GM23248 (cell line): ENCODE measurements at regions not wholly inside any gene's neighbourhood (a gene's known extent, or its start where the extent isn't known, plus 50 kb on each side); places are given as distances from the start of the nearest gene placed in this dataset.
A peak's percentile ranks its signal among the peaks of the same experiment; 100 is the strongest.

Source experiments
- DNase-seq: peaks from one replicate; pipeline ENCODE4 v3.0.0-alpha.2; 2015
- H2AFZ ChIP-seq: fragments of 200-600 bp; sonication (generic); 2 replicates; pipeline ENCODE4 v1.6.1; 2016; ENCODE audit warnings: antibody characterized with exemption
- H3F3A ChIP-seq: fragments of 200-600 bp; sonication (generic); 2 replicates; pipeline ENCODE4 v1.6.1; 2016; ENCODE audit warnings: mild to moderate bottlenecking, antibody characterized with exemption, mixed run types; ENCODE audit not compliant: insufficient read depth
- H3K27ac ChIP-seq: fragments of 200-600 bp; sonication (generic); 2 replicates; pipeline ENCODE4 v1.5.1; 2016; ENCODE audit warnings: mild to moderate bottlenecking
- H3K27me3 ChIP-seq: fragments of 200-600 bp; sonication (generic); replicated peaks from 2 replicates; pipeline ENCODE4 v1.6.1; 2016; ENCODE audit warnings: mild to moderate bottlenecking; ENCODE audit not compliant: insufficient read depth
- H3K36me3 ChIP-seq: fragments of 200-600 bp; sonication (generic); 2 replicates; pipeline ENCODE4 v1.6.1; 2016; ENCODE audit warnings: low read depth, mild to moderate bottlenecking
- H3K4me1 ChIP-seq: fragments of 200-600 bp; sonication (generic); 2 replicates; pipeline ENCODE4 v1.6.1; 2016; ENCODE audit warnings: mild to moderate bottlenecking; ENCODE audit not compliant: insufficient read depth
- H3K4me2 ChIP-seq: fragments of 200-600 bp; sonication (generic); one replicate; pipeline ENCODE4 v1.6.1; 2016; ENCODE audit warnings: mild to moderate bottlenecking; ENCODE audit not compliant: unreplicated experiment
- H3K4me3 ChIP-seq: fragments of 200-600 bp; sonication (generic); 2 replicates; pipeline ENCODE4 v1.5.1; 2016; ENCODE audit warnings: mild to moderate bottlenecking
- H3K79me2 ChIP-seq: fragments of 200-600 bp; sonication (generic); 2 replicates; pipeline ENCODE4 v1.6.1; 2016; ENCODE audit warnings: mild to moderate bottlenecking; ENCODE audit not compliant: insufficient read depth
- H3K9ac ChIP-seq: fragments of 200-600 bp; sonication (generic); 2 replicates; pipeline ENCODE4 v1.6.1; 2016; ENCODE audit warnings: mild to moderate bottlenecking
- H3K9me2 ChIP-seq: fragments of 200-600 bp; sonication (generic); 2 replicates; pipeline ENCODE4 v1.6.1; 2016; ENCODE audit warnings: mixed run types, mild to moderate bottlenecking, moderate library complexity; ENCODE audit not compliant: insufficient read depth
- H3K9me3 ChIP-seq: fragments of 200-600 bp; sonication (generic); one replicate; pipeline ENCODE4 v1.6.1; 2017; ENCODE audit warnings: low read depth
- H4K20me1 ChIP-seq: fragments of 200-600 bp; sonication (generic); 2 replicates; pipeline ENCODE4 v1.6.0; 2016; ENCODE audit not compliant: insufficient read depth
- EZH2 ChIP-seq: fragments of 200-600 bp; sonication (generic); IDR thresholded peaks from 2 replicates; pipeline ENCODE4 v1.6.1; 2018; ENCODE audit warnings: antibody characterized with exemption, mild to moderate bottlenecking; ENCODE audit not compliant: insufficient read depth, poor library complexity, severe bottlenecking
- EZH2phosphoT487 ChIP-seq: fragments of 200-600 bp; sonication (generic); IDR thresholded peaks from 2 replicates; pipeline ENCODE4 v1.6.1; 2018; ENCODE audit warnings: antibody characterized with exemption, moderate library complexity, mild to moderate bottlenecking, low read depth; ENCODE audit not compliant: insufficient read depth
- WGBS, 2 experiments: methylation state at CpG; one replicate each; pipeline ENCODE4 v1.1.6; 2015 to 2017; ENCODE audit warnings: low lambda C conversion rate in 2 of 2, low coverage in 1 of 2; ENCODE audit errors: missing lambda C conversion rate in 2 of 2; 5-methylcytosine and 5-hydroxymethylcytosine counted together
- in situ Hi-C: fragments of 300-500 bp; cut with MboI; formaldehyde crosslinking; loops from 2 replicates; pipeline ENCODE4 v1.15.0; 2020

- Histone ChIP-seq H3K36me3 (no peaks in the 10 kb centered on the region), H3K27me3 (no peaks in the 10 kb centered on the region), H3K27ac (no peak overlapping the region), H4K20me1 (no peaks in the 10 kb centered on the region), H3K4me3 (no peak overlapping the region), H3K9me2 (no peaks in the 10 kb centered on the region), H3K79me2 (no peaks in the 10 kb centered on the region), H3K9me3 (no peaks in the 10 kb centered on the region), H3K4me2 (no peak overlapping the region), H3K9ac (no peak overlapping the region), H3K4me1 (peaks cover 21% of the 10 kb centered on the region), H3F3A (peaks cover 19% of the 10 kb centered on the region; the same call in 1 of the 2 replicates), H2AFZ (no peak overlapping the region)
- in situ Hi-C loops = no loop called here
- DNase-seq = no peak
- 61 to 72% methylated on average over 6 of the region's 6 CpGs for WGBS, 2 experiments
- TF ChIP-seq EZH2 (no peak), EZH2phosphoT487 (no peak)
These were observed 219.1 kb upstream of the LRIG1 start for GRCh38 chr3:66719796-66720356.

- H3K9me2 ChIP-seq = no peaks in the 10 kb centered on the region
- in situ Hi-C loops = no loop called here
- H3K27ac ChIP-seq = no peak overlapping the region
- H3K9ac ChIP-seq = no peak overlapping the region
- no peak overlapping the region for H3K4me3 ChIP-seq
- H3K27me3 ChIP-seq = no peaks in the 10 kb centered on the region
- H3K79me2 ChIP-seq = no peaks in the 10 kb centered on the region
- no peaks in the 10 kb centered on the region for H3K36me3 ChIP-seq
- no peaks in the 10 kb centered on the region for H3K9me3 ChIP-seq
- DNase-seq = no peak
- 82 to 90% methylated on average over 4 of the region's 4 CpGs for WGBS, 2 experiments
- TF ChIP-seq EZH2 (no peak), EZH2phosphoT487 (no peak)
- peaks cover 21% of the 10 kb centered on the region for H3K4me1 ChIP-seq
- no peak overlapping the region for H2AFZ ChIP-seq
- H4K20me1 ChIP-seq = no peaks in the 10 kb centered on the region
- no peak overlapping the region for H3K4me2 ChIP-seq
- H3F3A ChIP-seq = peaks cover 19% of the 10 kb centered on the region; the same call in 1 of the 2 replicates
These were observed 219.7 kb upstream of the LRIG1 start for GRCh38 chr3:66720508-66720907.

GRCh38 chr3:66722675-66723074 is 221.9 kb upstream of the LRIG1 start:
- Histone ChIP-seq H3K4me3 (no peak overlapping the region), H3K9ac (no peak overlapping the region), H3K27ac (peak overlapping the region; percentile 54), H2AFZ (no peak overlapping the region), H3K79me2 (no peaks in the 10 kb centered on the region), H3K4me1 (peaks cover 21% of the 10 kb centered on the region), H3K4me2 (peak overlapping the region; percentile 13), H3F3A (peaks cover 19% of the 10 kb centered on the region; the same call in 1 of the 2 replicates), H3K36me3 (no peaks in the 10 kb centered on the region), H4K20me1 (no peaks in the 10 kb centered on the region), H3K27me3 (no peaks in the 10 kb centered on the region), H3K9me2 (no peaks in the 10 kb centered on the region), H3K9me3 (no peaks in the 10 kb centered on the region)
- TF ChIP-seq EZH2phosphoT487 = no peak
- no peak for TF ChIP-seq EZH2
- 2 to 3% methylated on average over 2 of the region's 2 CpGs for WGBS, 2 experiments
- DNase-seq = peak; percentile 80
- in situ Hi-C loops = no loop called here

- TF ChIP-seq EZH2 = no peak
- no peak for TF ChIP-seq EZH2phosphoT487
- Histone ChIP-seq H2AFZ (no peak overlapping the region), H3F3A (peaks cover 19% of the 10 kb centered on the region; the same call in 1 of the 2 replicates), H3K9me2 (no peaks in the 10 kb centered on the region), H3K36me3 (no peaks in the 10 kb centered on the region), H4K20me1 (no peaks in the 10 kb centered on the region), H3K27me3 (no peaks in the 10 kb centered on the region), H3K4me1 (peaks cover 21% of the 10 kb centered on the region), H3K27ac (peak overlapping the region; percentile 54), H3K9me3 (no peaks in the 10 kb centered on the region), H3K9ac (no peak overlapping the region), H3K4me3 (no peak overlapping the region), H3K79me2 (no peaks in the 10 kb centered on the region), H3K4me2 (peak overlapping the region; percentile 13)
- in situ Hi-C loops = no loop called here
- DNase-seq = peak; percentile 32
These were observed 222.4 kb upstream of the LRIG1 start for GRCh38 chr3:66723231-66723630.

- TF ChIP-seq EZH2phosphoT487 = no peak
- no peak for TF ChIP-seq EZH2
- 58% methylated on average over 2 of the region's 2 CpGs for WGBS, 2 experiments
- Histone ChIP-seq H3K4me3 (no peak overlapping the region), H3F3A (no peaks in the 10 kb centered on the region), H3K79me2 (no peaks in the 10 kb centered on the region), H3K4me1 (no peaks in the 10 kb centered on the region), H3K27me3 (no peaks in the 10 kb centered on the region), H3K9me3 (no peaks in the 10 kb centered on the region), H3K27ac (no peak overlapping the region), H4K20me1 (no peaks in the 10 kb centered on the region), H3K9ac (no peak overlapping the region), H3K4me2 (no peak overlapping the region), H3K36me3 (no peaks in the 10 kb centered on the region), H2AFZ (no peak overlapping the region), H3K9me2 (no peaks in the 10 kb centered on the region)
- no peak for DNase-seq
- in situ Hi-C loops = no loop called here
These were observed 229.0 kb upstream of the LRIG1 start for GRCh38 chr3:66729687-66730393.
